GM12878 (cell line): ENCODE measurements at regions not wholly inside any gene's neighbourhood (a gene's known extent, or its start where the extent isn't known, plus 50 kb on each side); places are given as distances from the start of the nearest gene placed in this dataset.
A peak's percentile ranks its signal among the peaks of the same experiment; 100 is the strongest.

Experiments
- ATF2 ChIP-seq: IDR thresholded peaks from 2 replicates; pipeline ENCODE4 v1.6.1; 2012; ENCODE audit warnings: low read length, inconsistent platforms
- BACH1 ChIP-seq: fragments of 450-650 bp; IDR thresholded peaks from 2 replicates; pipeline ENCODE4 v1.6.1; 2017; ENCODE audit warnings: mild to moderate bottlenecking, borderline replicate concordance
- BRCA1 ChIP-seq: IDR thresholded peaks from 2 replicates; pipeline ENCODE4 v1.6.1; 2011; ENCODE audit warnings: low read depth, low read length, improper control_type of control experiment
- EED ChIP-seq: sonication (generic); IDR thresholded peaks from 2 replicates; pipeline ENCODE4 v1.6.1; 2016; ENCODE audit warnings: antibody characterized with exemption, low read depth
- JUNB ChIP-seq: IDR thresholded peaks from 2 replicates; pipeline ENCODE4 v1.6.1; 2016; ENCODE audit warnings: antibody characterized with exemption, mild to moderate bottlenecking
- MEF2A ChIP-seq: IDR thresholded peaks from 2 replicates; pipeline ENCODE4 v1.6.1; 2011; ENCODE audit warnings: low read depth, mild to moderate bottlenecking, low read length, moderate library complexity; ENCODE audit not compliant: insufficient read depth
- MYB ChIP-seq: fragments of 150-350 bp; IDR thresholded peaks from 2 replicates; pipeline ENCODE4 v1.6.1; 2014; ENCODE audit warnings: mild to moderate bottlenecking, low read depth, low read length, borderline replicate concordance
- NBN ChIP-seq: fragments of 450-650 bp; IDR thresholded peaks from 2 replicates; pipeline ENCODE4 v1.6.1; 2016
- NKRF ChIP-seq: fragments of 450-650 bp; conservative IDR thresholded peaks from 2 replicates; pipeline ENCODE4 v1.6.1; 2017; ENCODE audit warnings: mild to moderate bottlenecking, moderate library complexity
- NR2C1 ChIP-seq: fragments of 450-650 bp; IDR thresholded peaks from 2 replicates; pipeline ENCODE4 v1.6.1; 2017; ENCODE audit warnings: antibody characterized with exemption, mild to moderate bottlenecking, moderate library complexity
- NR2C2 ChIP-seq: IDR thresholded peaks from 2 replicates; pipeline ENCODE4 v1.6.1; 2011; ENCODE audit warnings: borderline replicate concordance, low read depth; ENCODE audit not compliant: control insufficient read depth, insufficient read length
- PAX5 ChIP-seq: IDR thresholded peaks from 2 replicates; pipeline ENCODE4 v1.6.1; 2011; ENCODE audit warnings: low read depth, low read length, borderline replicate concordance
- RELB ChIP-seq: fragments of 450-650 bp; IDR thresholded peaks from 2 replicates; pipeline ENCODE4 v1.6.1; 2017; ENCODE audit warnings: low read depth, mild to moderate bottlenecking, moderate library complexity
- RUNX3 ChIP-seq: IDR thresholded peaks from 2 replicates; pipeline ENCODE4 v1.6.1; 2012; ENCODE audit warnings: low read length, inconsistent platforms
- SIN3A ChIP-seq: IDR thresholded peaks from 2 replicates; pipeline ENCODE4 v1.6.1; 2012; ENCODE audit warnings: low read depth, low read length, improper control_type of control experiment
- SMAD1 ChIP-seq: fragments of 450-650 bp; IDR thresholded peaks from 2 replicates; pipeline ENCODE4 v1.6.1; 2018; ENCODE audit warnings: mild to moderate bottlenecking, low read depth; ENCODE audit not compliant: partially characterized antibody
- SMAD5 ChIP-seq: IDR thresholded peaks from 2 replicates; pipeline ENCODE4 v1.6.1; 2016; ENCODE audit warnings: antibody characterized with exemption, low read depth
- SMC3 ChIP-seq: IDR thresholded peaks from 2 replicates; pipeline ENCODE4 v1.6.1; 2011; ENCODE audit warnings: low read length, improper control_type of control experiment, borderline replicate concordance
- TCF3 ChIP-seq: IDR thresholded peaks from 2 replicates; pipeline ENCODE4 v1.6.1; 2012; ENCODE audit warnings: low read depth, mild to moderate bottlenecking, low read length, borderline replicate concordance; ENCODE audit not compliant: insufficient read depth
- USF1 ChIP-seq: IDR thresholded peaks from 2 replicates; pipeline ENCODE4 v1.6.1; 2011; ENCODE audit warnings: borderline replicate concordance, low read depth, mild to moderate bottlenecking, moderate library complexity, mixed read lengths, low read length; ENCODE audit not compliant: insufficient read depth; ENCODE audit errors: extremely low read length
- YY1 ChIP-seq: IDR thresholded peaks from 2 replicates; pipeline ENCODE4 v1.6.1; 2011; ENCODE audit warnings: low read depth, mild to moderate bottlenecking, low read length
- ZBED1 ChIP-seq: IDR thresholded peaks from 2 replicates; pipeline ENCODE4 v1.6.1; 2016; ENCODE audit warnings: borderline replicate concordance
- ZNF207 ChIP-seq: fragments of 450-650 bp; IDR thresholded peaks from 2 replicates; pipeline ENCODE4 v1.6.1; 2014; ENCODE audit warnings: antibody characterized with exemption, mild to moderate bottlenecking, borderline replicate concordance
- ZSCAN29 ChIP-seq: fragments of 450-650 bp; IDR thresholded peaks from 2 replicates; pipeline ENCODE4 v1.6.1; 2017; ENCODE audit warnings: mild to moderate bottlenecking, moderate library complexity

GRCh38 chr10:3874990-3875841 lies 90.2 kb upstream of the KLF6 start (continued):
- TF ChIP-seq SIN3A = no peak
- TF ChIP-seq USF1 = no peak
- TF ChIP-seq MEF2A = peak; percentile 99
- 0 out of 2 replicates have a peak, but pooled peaks have one; percentile 6 for TF ChIP-seq SMC3
- TF ChIP-seq NR2C1 = peak; percentile 59
- no peak; the same call in 1 of the 2 replicates for TF ChIP-seq ZNF207
- TF ChIP-seq BRCA1 = no peak
- peak; percentile 96 for TF ChIP-seq ZBED1
- peak; percentile 83 for TF ChIP-seq PAX5
- peak; percentile 69; the same call in 1 of the 2 replicates for TF ChIP-seq BACH1
- TF ChIP-seq ATF2 = peak; percentile 98
- TF ChIP-seq NKRF = peak; percentile 53; the same call in 1 of the 2 replicates
- peak; percentile 70 for TF ChIP-seq SMAD1
- TF ChIP-seq TCF3 = peak; percentile 95
- TF ChIP-seq NR2C2 = no peak
- TF ChIP-seq YY1 = no peak
- TF ChIP-seq SMAD5 = no peak
- peak; percentile 99 for TF ChIP-seq RELB
- peak; percentile 98 for TF ChIP-seq JUNB
- peak; percentile 96 for TF ChIP-seq RUNX3
- no peak for TF ChIP-seq MYB
- TF ChIP-seq EED = peak; percentile 100
- peak; percentile 70; the same call in 1 of the 2 replicates for TF ChIP-seq ZSCAN29
- TF ChIP-seq NBN = peak; percentile 94
